ENCODE measurements at regions not wholly inside any gene's neighbourhood (a gene's known extent, or its start where the extent isn't known, plus 50 kb on each side); places are given as distances from the start of the nearest gene placed in this dataset.

- TF ChIP-seq CTCF (IDR thresholded peaks at IDR 0.05; ENCODE audit: low read depth, low read length): no peak
- H3K4me3 ChIP-seq: no peak overlapping the region
Measured at GRCh38 chr3:152626226-152626625, 208.7 kb upstream of the P2RY1 start.

GRCh38 chr3:152628496-152628895 is 206.4 kb upstream of the P2RY1 start:
- no peaks in the 10 kb centered on the region for H3K9me3 ChIP-seq (ENCODE audit: low read depth)
- no peak for DNase-seq (ENCODE audit: low read depth in 1 of 2, low spot score in 1 of 2)

More at GRCh38 chr3:152626226-152626625, 208.7 kb upstream of the P2RY1 start:
- Histone ChIP-seq H3K4me1 (ENCODE audit: low read depth) (peaks cover 4% of the 10 kb centered on the region), H3K27ac (no peak overlapping the region), H3K9me3 (ENCODE audit: low read depth) (no peaks in the 10 kb centered on the region), H3K27me3 (no peaks in the 10 kb centered on the region), H3K36me3 (no peaks in the 10 kb centered on the region)
- no peak for DNase-seq (ENCODE audit: low read depth in 1 of 2, low spot score in 1 of 2)

GRCh38 chr3:152629363-152630122 is 205.4 kb upstream of the P2RY1 start:
- DNase-seq (ENCODE audit: low read depth in 1 of 2, low spot score in 1 of 2): no peak
- Histone ChIP-seq H3K4me3 (no peak overlapping the region), H3K27me3 (no peaks in the 10 kb centered on the region), H3K36me3 (no peaks in the 10 kb centered on the region), H3K4me1 (ENCODE audit: low read depth) (no peaks in the 10 kb centered on the region), H3K9me3 (ENCODE audit: low read depth) (no peaks in the 10 kb centered on the region), H3K27ac (no peak overlapping the region)
- no peak for TF ChIP-seq CTCF (IDR thresholded peaks at IDR 0.05; ENCODE audit: low read depth, low read length)

More at GRCh38 chr3:152628496-152628895, 206.4 kb upstream of the P2RY1 start:
- Histone ChIP-seq H3K27ac (no peak overlapping the region), H3K27me3 (no peaks in the 10 kb centered on the region), H3K4me1 (ENCODE audit: low read depth) (no peaks in the 10 kb centered on the region), H3K36me3 (no peaks in the 10 kb centered on the region), H3K4me3 (no peak overlapping the region)
- TF ChIP-seq CTCF (IDR thresholded peaks at IDR 0.05; ENCODE audit: low read depth, low read length): no peak

DNA sequence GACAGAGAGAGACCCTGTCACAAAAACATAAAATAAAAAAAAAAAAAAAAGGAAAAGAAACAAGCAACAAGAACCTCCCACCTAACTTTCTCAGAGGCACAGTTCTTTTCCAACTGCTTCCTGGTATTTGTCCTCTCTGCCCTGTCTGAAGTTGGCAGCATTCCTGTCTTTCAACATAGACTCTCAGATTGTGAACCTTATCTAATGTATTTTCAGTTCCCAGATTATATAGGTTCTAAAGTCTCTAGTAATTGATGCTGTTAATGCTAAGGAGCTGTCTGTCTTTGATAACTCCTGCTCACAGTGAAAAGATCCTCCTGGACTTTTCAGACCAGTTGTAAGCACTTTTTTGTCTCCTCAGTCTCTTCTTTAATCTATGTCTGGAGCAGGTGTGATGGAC is 199.5 kb upstream of the P2RY1 start:
- Histone ChIP-seq H3K27me3 (no peaks in the 10 kb centered on the region), H3K36me3 (no peaks in the 10 kb centered on the region), H3K27ac (peak overlapping the region; percentile 50), H3K4me3 (no peak overlapping the region), H3K9me3 (ENCODE audit: low read depth) (no peaks in the 10 kb centered on the region), H3K4me1 (ENCODE audit: low read depth) (peaks cover 11% of the 10 kb centered on the region)
- TF ChIP-seq CTCF (IDR thresholded peaks at IDR 0.05; ENCODE audit: low read depth, low read length): no peak
- peak; percentile 54 to 55 for DNase-seq (ENCODE audit: low read depth in 1 of 2, low spot score in 1 of 2)

GRCh38 chr3:152636651-152637050 is 198.3 kb upstream of the P2RY1 start:
- Histone ChIP-seq H3K4me1 (ENCODE audit: low read depth) (peaks cover 11% of the 10 kb centered on the region), H3K4me3 (no peak overlapping the region), H3K27me3 (no peaks in the 10 kb centered on the region), H3K27ac (no peak overlapping the region), H3K36me3 (no peaks in the 10 kb centered on the region), H3K9me3 (ENCODE audit: low read depth) (no peaks in the 10 kb centered on the region)
- no peak for DNase-seq (ENCODE audit: low read depth in 1 of 2, low spot score in 1 of 2)
- TF ChIP-seq CTCF (IDR thresholded peaks at IDR 0.05; ENCODE audit: low read depth, low read length): no peak
